Fibroblast of lung (primary cell): ENCODE measurements at regions not wholly inside any gene's neighbourhood (a gene's known extent, or its start where the extent isn't known, plus 50 kb on each side); places are given as distances from the start of the nearest gene placed in this dataset.

Experiments
- CTCF ChIP-seq, 2 donors: IDR thresholded peaks in 1 of 2; conservative IDR thresholded peaks in 1 of 2; 1 replicate in 1 of 2; 2 replicates in 1 of 2; pipeline ENCODE4 v1.5.1; 2011 to 2012; ENCODE audit warnings: low read length in 2 of 2, control low read depth in 1 of 2, inconsistent platforms in 1 of 2, low read depth in 1 of 2, mild to moderate bottlenecking in 1 of 2
- EZH2 ChIP-seq: IDR thresholded peaks from 2 replicates; pipeline ENCODE4 v1.5.1; 2012; ENCODE audit warnings: low read length, control low read depth, mild to moderate bottlenecking; ENCODE audit errors: missing control alignments

GRCh38 chr11:79675081-79675480 lies 234.3 kb upstream of the TENM4 start:
- TF ChIP-seq CTCF (conservative IDR thresholded peaks at IDR 0.05 in 1 of 2, IDR thresholded peaks at IDR 0.05 in 1 of 2; ENCODE audit: low read depth in 1 of 2, low read length in 2 of 2) (no peak), EZH2 (no peak)
